Stimulated activated CD4-positive, alpha-beta T cell treated with anti-CD3 and anti-CD28 coated beads, Interleukin-2, amount 100 ng/mL, for 4 hours (primary cell): ENCODE measurements at regions not wholly inside any gene's neighbourhood (a gene's known extent, or its start where the extent isn't known, plus 50 kb on each side); places are given as distances from the start of the nearest gene placed in this dataset.

Experiments used
- DNase-seq: peaks from one replicate; pipeline ENCODE4 v3.0.0-alpha.2; 2020; ENCODE audit warnings: low read depth

- no peak for DNase-seq
Observed at GRCh38 chr5:158368686-158369085, 509.7 kb upstream of the CLINT1 start.

DNA sequence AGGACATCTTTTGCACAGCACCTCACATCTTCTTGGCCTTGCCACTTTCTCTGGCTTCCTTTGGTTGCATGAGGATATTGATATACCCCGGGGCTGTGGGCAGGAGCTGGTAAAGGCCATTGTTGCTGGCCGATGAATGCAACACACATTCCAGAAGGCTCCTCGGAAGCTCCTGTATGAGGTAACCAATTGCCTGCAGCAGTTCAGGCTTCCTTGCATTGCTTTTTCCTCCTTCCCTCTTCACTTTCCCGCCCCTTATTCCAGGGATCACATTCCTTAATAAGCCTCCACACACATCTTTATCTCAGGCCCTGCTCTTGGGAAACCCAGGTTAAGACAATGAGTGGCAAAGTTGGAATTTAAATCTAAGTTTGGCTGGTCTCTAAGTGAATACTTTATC lies 505.4 kb upstream of the CLINT1 start:
- DNase-seq: no peak

GRCh38 chr5:158354958-158355357 lies 496.0 kb upstream of the CLINT1 start:
- no peak for DNase-seq

GRCh38 chr5:158351485-158352125 lies 492.7 kb upstream of the CLINT1 start:
- DNase-seq: no peak

DNA sequence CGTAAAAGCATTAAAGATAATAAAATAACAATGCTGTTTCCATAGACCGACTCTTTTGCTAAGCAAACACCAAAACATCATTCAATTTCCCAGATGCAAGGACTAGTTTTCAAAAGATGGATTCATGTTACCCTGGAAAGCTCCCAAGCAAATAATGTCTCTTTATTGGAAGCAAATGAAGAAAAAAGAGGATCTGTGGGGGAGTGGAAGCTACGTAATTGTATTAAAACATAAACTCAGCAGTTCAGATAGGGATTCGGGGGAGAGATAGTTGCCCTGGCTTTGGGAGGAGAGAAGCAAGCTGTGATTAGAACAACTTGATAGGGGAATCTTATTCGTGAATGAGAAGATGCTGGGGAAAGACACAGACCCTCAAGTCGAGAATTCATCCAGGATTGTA lies 491.0 kb upstream of the CLINT1 start:
- no peak for DNase-seq

GRCh38 chr5:158344376-158344775 lies 485.4 kb upstream of the CLINT1 start:
- no peak for DNase-seq

GRCh38 chr5:158340608-158341007 lies 481.7 kb upstream of the CLINT1 start:
- no peak for DNase-seq

DNA sequence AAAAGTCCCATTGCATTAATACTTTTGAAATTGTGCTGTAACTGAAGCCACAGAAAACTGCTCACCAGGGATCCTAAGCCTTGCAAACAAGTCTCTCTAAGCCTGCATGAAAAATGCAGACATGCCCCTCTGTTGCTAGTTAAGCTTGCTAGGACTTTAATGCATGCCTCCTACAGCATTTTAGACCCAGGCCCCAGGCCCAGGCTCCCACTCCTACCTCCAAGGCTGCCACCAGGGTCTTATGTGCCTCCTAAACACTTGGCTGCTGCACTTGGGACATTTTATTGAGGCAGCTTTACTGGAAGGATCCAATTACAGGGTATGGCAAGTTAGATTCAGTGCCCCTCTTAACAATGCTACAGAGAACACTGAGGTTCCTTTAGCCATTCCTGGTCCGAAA lies 467.3 kb upstream of the CLINT1 start:
- DNase-seq: no peak

DNA sequence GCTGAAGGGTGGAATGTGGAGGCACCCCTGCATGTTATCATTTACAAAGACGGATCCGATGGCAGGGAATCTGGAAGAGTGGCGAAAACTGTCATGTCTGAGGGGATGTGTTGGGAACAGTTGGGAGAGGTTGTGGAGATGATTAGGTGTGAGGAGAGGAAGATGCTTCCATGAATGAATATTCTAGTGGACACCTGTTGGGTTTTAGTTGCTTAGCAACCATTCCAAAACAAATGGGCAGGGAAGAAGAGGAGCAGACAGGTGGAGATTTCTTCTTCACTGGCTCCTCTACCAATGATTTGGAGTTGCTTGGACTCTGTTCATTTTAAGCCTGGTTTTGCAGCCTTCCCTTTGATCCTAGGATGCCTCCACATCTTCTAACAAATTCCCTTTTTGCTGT lies 465.3 kb upstream of the CLINT1 start:
- DNase-seq: no peak

GRCh38 chr5:158322620-158323019 lies 463.7 kb upstream of the CLINT1 start:
- DNase-seq: no peak

DNA sequence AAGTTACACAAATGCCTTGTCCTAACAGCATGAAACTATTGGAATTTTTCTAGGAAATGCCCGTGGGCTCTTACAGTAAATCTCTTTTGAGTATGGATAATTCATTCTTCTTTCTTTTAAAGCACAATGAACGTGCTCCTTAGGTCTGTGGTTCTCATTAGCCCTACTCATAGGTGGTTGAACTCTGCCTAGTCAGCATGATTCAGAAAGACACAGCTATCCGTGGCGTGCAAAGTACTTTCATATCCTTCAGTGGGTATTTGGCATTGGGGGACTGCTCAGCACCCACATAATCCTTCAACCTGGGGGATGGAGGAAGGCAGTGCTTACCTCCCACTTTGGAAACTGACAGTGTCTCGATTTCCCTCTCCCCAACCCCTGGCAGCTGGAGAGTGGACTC lies 462.0 kb upstream of the CLINT1 start:
- DNase-seq: no peak

DNA sequence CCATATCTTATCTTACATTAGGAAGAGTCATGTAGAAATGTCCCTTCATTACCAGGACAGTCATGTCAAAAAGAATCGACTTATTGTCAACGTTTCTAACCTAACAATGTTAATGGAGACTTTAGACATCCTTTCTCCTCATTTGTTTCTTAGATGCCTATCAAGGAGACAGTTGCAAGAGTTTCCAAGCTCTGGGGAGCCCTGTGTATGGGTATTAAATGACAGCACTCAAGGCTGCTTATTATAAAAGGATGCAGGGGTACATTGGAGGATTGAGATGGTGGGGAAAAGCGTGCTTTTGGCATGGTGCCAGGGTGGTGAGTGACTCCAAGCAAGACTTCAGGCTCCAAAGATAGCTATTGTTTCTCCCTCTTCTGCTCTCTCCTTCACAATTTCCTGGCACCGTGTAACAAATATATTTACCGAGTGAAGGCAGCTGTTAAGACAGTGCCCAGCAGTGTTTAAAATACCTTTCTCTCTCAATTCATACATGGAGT lies 461.3 kb upstream of the CLINT1 start:
- no peak for DNase-seq

- DNase-seq: no peak
Observed at GRCh38 chr5:158317507-158317906, 458.6 kb upstream of the CLINT1 start.

GRCh38 chr5:158313733-158314464 lies 455.0 kb upstream of the CLINT1 start:
- DNase-seq: no peak

- DNase-seq: no peak
Observed at GRCh38 chr5:158313027-158313732, 454.2 kb upstream of the CLINT1 start.

DNA sequence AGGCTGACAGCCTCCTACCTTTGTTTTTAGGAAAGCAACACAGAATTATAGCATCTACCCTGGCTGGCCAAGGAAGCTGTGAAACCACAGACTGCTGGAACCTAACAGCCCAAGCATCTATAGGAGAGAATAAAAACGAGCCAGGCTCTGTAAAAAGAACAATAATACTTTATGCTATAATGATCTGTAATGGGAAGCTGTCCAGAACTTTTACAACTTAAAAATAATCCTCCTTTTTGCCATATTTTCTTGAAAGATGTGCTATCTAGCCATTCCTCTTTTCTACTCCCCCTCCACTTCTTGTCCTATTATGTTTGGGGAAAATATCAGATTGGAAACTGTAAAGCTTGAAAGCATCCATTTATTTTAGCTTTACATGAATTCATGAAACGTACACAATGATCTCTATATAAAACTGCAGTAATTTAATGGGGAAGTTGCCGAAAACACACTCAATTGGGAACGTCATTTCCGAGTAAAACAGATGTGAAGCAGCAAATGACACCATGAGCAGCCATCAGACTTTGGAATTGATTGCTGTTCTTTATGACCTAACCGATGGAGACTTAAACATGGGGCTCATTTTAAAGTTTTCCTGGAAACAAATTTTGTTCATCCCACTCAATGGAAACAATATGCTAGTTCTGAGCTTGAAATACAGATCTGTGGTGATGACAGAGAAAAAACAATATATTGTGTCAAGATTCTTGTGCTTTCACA lies 450.3 kb upstream of the CLINT1 start:
- no peak for DNase-seq

DNA sequence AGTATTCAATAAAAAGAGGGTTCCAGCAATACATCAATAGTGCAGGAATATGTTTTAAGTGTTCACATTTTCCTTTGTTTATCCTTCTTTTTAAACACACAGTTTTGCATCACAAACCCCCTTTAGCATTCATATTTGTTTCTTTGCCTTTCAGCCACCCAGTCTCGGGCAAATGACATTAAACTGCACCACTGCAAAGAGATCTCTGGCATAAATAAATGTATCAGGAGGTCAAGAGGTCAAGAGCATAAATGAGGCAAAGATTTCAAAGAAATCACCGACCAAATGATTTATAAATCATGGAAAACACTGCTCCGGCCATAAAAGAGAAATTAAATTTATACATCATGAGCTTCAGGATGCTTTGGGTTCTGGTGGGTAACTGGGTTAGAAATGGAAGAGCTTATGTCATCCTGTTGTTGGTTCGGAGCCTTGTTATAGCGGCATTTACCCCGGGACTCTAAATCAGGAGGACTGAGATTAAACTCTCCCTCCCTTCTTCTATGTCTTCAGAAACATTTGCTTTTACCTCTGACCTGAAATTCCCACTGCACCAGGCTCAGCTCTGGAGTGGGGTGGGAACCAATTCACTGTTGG lies 449.6 kb upstream of the CLINT1 start:
- DNase-seq: no peak

GRCh38 chr5:158305861-158306260 lies 446.9 kb upstream of the CLINT1 start:
- DNase-seq: no peak

- DNase-seq: no peak
Observed at GRCh38 chr5:158304607-158305006, 445.7 kb upstream of the CLINT1 start.

DNA sequence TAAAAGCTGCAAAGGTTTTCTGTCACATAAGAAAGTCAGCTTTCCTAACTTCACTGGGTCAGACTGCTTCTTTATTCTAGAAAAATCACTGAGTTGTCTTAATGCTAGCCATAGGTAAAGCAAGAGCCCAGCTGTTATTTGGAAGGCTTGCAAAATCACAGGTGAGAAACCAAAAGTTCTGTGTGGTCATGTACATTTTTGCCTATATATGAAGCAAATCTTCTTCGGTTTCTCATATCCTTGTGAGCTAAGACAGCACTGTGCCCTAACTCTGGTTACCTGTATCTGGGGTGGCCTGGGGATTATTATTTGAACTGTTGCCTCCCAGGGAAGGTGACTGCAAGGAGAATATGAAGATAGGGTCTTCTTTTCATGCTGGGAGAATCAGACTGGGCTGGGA lies 444.9 kb upstream of the CLINT1 start:
- DNase-seq: no peak

- no peak for DNase-seq
Observed at GRCh38 chr5:158303275-158303674, 444.3 kb upstream of the CLINT1 start.

GRCh38 chr5:158302029-158302428 lies 443.1 kb upstream of the CLINT1 start:
- DNase-seq: no peak
